B cell (primary cell): ENCODE measurements at regions not wholly inside any gene's neighbourhood (a gene's known extent, or its start where the extent isn't known, plus 50 kb on each side); places are given as distances from the start of the nearest gene placed in this dataset.

Experiments used
- ATAC-seq: fragments of 200-7000 bp; cut with Tn5 transposase; one replicate; pipeline ENCODE4 v1.10.0; 2021; ENCODE audit warnings: low read depth, mild to moderate bottlenecking, moderate number of reproducible peaks, moderate library complexity
- CTCF ChIA-PET: fragments of 350-600 bp; sonication (Branson Sonifier 250); formaldehyde crosslinking; loops from one replicate; lab custom pipeline; 2021; ENCODE audit warnings: antibody characterized with exemption, inconsistent platforms; lab: Charles Lee
- POLR2A ChIA-PET: fragments of 350-600 bp; sonication (Branson Sonifier 250); formaldehyde crosslinking; loops from one replicate; lab custom pipeline; 2021; ENCODE audit warnings: antibody characterized with exemption; lab: Charles Lee
- DNase-seq: peaks from one replicate; pipeline ENCODE4 v3.0.0; 2013
- H2AFZ ChIP-seq: 2 replicates; pipeline ENCODE4 v1.6.1; 2012; ENCODE audit warnings: mild to moderate bottlenecking, low read depth, low read length; ENCODE audit not compliant: insufficient read depth, poor library complexity, severe bottlenecking
- H3K27ac ChIP-seq, 2 donors: 1 replicate in 1 of 2; 2 replicates in 1 of 2; pipeline ENCODE4 v1.5.1; 2012 to 2013; ENCODE audit warnings: low read length in 2 of 2, mild to moderate bottlenecking in 2 of 2, moderate library complexity in 1 of 2
- H3K27me3 ChIP-seq, 4 experiments: fragments of 200-600 bp in 1 of 4; sonication (generic) in 1 of 4; replicated peaks in 1 of 4; 1 replicate in 2 of 4; 2 replicates in 2 of 4; pipeline versions ENCODE4 v1.6.1 to v1.7.0; 2013 to 2016; ENCODE audit warnings: low read length in 3 of 4, mild to moderate bottlenecking in 2 of 4, mixed read lengths in 1 of 4, moderate library complexity in 1 of 4; ENCODE audit not compliant: insufficient read depth in 4 of 4, control insufficient read depth in 3 of 4; ENCODE audit errors: control extremely low read depth in 1 of 4
- H3K36me3 ChIP-seq, 2 experiments: replicated peaks in 1 of 2; 1 replicate in 1 of 2; 2 replicates in 1 of 2; pipeline versions ENCODE4 v1.6.1 to v1.7.1; 2013; ENCODE audit warnings: low read length in 1 of 2; ENCODE audit not compliant: insufficient read depth in 2 of 2, control insufficient read depth in 1 of 2; ENCODE audit errors: control extremely low read depth in 1 of 2, extremely low read depth in 1 of 2
- H3K4me1 ChIP-seq, 2 donors: fragments of 200-600 bp in 1 of 2; sonication (generic) in 1 of 2; 1 replicate in 1 of 2; 2 replicates in 1 of 2; pipeline versions ENCODE4 v1.5.1 to v1.6.1; 2013 to 2017; ENCODE audit warnings: low read length in 2 of 2; ENCODE audit not compliant: control insufficient read depth in 2 of 2, insufficient read depth in 2 of 2
- H3K4me2 ChIP-seq: replicated peaks from 2 replicates; pipeline ENCODE3; 2012; ENCODE audit warnings: mild to moderate bottlenecking, low read depth, low read length; ENCODE audit not compliant: poor library complexity, severe bottlenecking
- H3K4me3 ChIP-seq, 5 experiments: fragments of 200-600 bp in 1 of 5; sonication (generic) in 1 of 5; 1 replicate in 3 of 5; 2 replicates in 2 of 5; pipeline versions ENCODE4 v1.5.1 to v1.7.0; 2011 to 2016; ENCODE audit warnings: low read length in 4 of 5, mild to moderate bottlenecking in 4 of 5, low read depth in 2 of 5, control low read depth in 1 of 5, moderate library complexity in 1 of 5; ENCODE audit not compliant: insufficient read depth in 1 of 5; ENCODE audit errors: control extremely low read depth in 1 of 5, extremely low read depth in 1 of 5
- H3K79me2 ChIP-seq: fragments of 200-600 bp; sonication (generic); one replicate; pipeline ENCODE4 v1.6.0; 2016; ENCODE audit warnings: low read length; ENCODE audit not compliant: control insufficient read depth, insufficient read depth
- H3K9ac ChIP-seq: fragments of 200-600 bp; sonication (generic); 2 replicates; pipeline ENCODE4 v1.6.1; 2017; ENCODE audit warnings: mild to moderate bottlenecking, low read length, moderate library complexity
- H3K9me3 ChIP-seq, 3 donors: one replicate each; pipeline versions ENCODE4 v1.6.1 to v1.7.1; 2013; ENCODE audit warnings: low read length in 2 of 3; ENCODE audit not compliant: control insufficient read depth in 2 of 3, insufficient read depth in 1 of 3; ENCODE audit errors: control extremely low read depth in 1 of 3
- H4K20me1 ChIP-seq: 2 replicates; pipeline ENCODE4 v1.6.0; 2012; ENCODE audit warnings: mild to moderate bottlenecking, low read length; ENCODE audit not compliant: insufficient read depth, control insufficient read depth, poor library complexity, severe bottlenecking
- H3K27ac Mint-ChIP-seq: one replicate; pipeline ENCODE4 v1.8.0; 2021; ENCODE audit warnings: mixed read lengths
- H3K27me3 Mint-ChIP-seq: one replicate; pipeline ENCODE4 v1.8.0; 2021; ENCODE audit warnings: mixed read lengths
- H3K4me1 Mint-ChIP-seq: one replicate; pipeline ENCODE4 v1.8.0; 2021; ENCODE audit warnings: mixed read lengths
- H3K4me3 Mint-ChIP-seq: one replicate; pipeline ENCODE4 v1.8.0; 2021; ENCODE audit warnings: mixed read lengths
- H3K9me3 Mint-ChIP-seq: one replicate; pipeline ENCODE4 v1.8.0; 2022; ENCODE audit warnings: mixed read lengths; ENCODE audit not compliant: insufficient read depth
- EZH2 ChIP-seq: IDR thresholded peaks from 2 replicates; pipeline ENCODE4 v1.6.1; 2012; ENCODE audit warnings: borderline replicate concordance, low read depth, mild to moderate bottlenecking, moderate library complexity, low read length; ENCODE audit not compliant: insufficient read depth, poor library complexity, severe bottlenecking
- WGBS: methylation state at CpG from one replicate; pipeline ENCODE4 v1.1.5; 2013; ENCODE audit warnings: missing lambda C conversion rate; ENCODE audit not compliant: insufficient coverage; 5-methylcytosine and 5-hydroxymethylcytosine counted together
- intact Hi-C: fragments of 100-400 bp; cut with micrococcal nuclease; formaldehyde crosslinking; loops from one replicate; pipeline ENCODE4 v1.10.0; 2022
- TF ChIP-seq, protein P1 (sequence below): fragments of 200-600 bp; IDR thresholded peaks from one replicate; pipeline ENCODE4 v1.8.0; 2022; ENCODE audit warnings: antibody characterized with exemption, mild to moderate bottlenecking

DNA sequence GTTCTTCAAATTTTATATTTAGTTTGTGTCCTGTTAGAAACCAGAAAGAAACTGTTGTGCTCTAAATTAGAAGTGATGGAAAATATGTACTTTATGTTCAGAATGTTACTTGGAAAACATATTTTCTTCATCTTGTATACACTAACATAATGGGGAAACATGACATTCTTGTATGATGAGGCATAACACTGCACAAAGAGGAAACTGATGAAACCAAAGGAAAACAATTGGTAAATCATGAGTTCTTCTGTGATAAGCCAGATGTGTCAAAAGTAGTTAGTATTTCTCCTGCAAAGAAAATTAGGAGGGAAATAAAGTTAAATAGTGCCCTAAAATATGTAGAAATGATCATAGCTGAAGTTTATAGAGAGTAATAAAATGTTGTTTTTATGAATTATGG, 111.1 kb upstream of the FBN2 start:
- Mint-ChIP-seq H3K27me3 (no peaks in the 10 kb centered on the region), H3K27ac (no peak overlapping the region), H3K9me3 (no peaks in the 10 kb centered on the region), H3K4me3 (no peak overlapping the region), H3K4me1 (no peaks in the 10 kb centered on the region)
- TF ChIP-seq, protein P1, sequence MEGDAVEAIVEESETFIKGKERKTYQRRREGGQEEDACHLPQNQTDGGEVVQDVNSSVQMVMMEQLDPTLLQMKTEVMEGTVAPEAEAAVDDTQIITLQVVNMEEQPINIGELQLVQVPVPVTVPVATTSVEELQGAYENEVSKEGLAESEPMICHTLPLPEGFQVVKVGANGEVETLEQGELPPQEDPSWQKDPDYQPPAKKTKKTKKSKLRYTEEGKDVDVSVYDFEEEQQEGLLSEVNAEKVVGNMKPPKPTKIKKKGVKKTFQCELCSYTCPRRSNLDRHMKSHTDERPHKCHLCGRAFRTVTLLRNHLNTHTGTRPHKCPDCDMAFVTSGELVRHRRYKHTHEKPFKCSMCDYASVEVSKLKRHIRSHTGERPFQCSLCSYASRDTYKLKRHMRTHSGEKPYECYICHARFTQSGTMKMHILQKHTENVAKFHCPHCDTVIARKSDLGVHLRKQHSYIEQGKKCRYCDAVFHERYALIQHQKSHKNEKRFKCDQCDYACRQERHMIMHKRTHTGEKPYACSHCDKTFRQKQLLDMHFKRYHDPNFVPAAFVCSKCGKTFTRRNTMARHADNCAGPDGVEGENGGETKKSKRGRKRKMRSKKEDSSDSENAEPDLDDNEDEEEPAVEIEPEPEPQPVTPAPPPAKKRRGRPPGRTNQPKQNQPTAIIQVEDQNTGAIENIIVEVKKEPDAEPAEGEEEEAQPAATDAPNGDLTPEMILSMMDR: no peak
- TF ChIP-seq EZH2: no peak
- no peaks in the 10 kb centered on the region for H4K20me1 ChIP-seq
- no peak overlapping the region for H3K4me3 ChIP-seq
- no peak overlapping the region for H3K4me2 ChIP-seq
- ATAC-seq (no peak), DNase-seq (no peak)
- POLR2A ChIA-PET: no interaction called here
- H3K27me3 ChIP-seq: no peaks in the 10 kb centered on the region
- intact Hi-C loops: no loop called here
- no peak overlapping the region for H3K27ac ChIP-seq
- H3K79me2 ChIP-seq: no peaks in the 10 kb centered on the region
- no peaks in the 10 kb centered on the region for H3K36me3 ChIP-seq
- H3K9me3 ChIP-seq: no peaks in the 10 kb centered on the region
- H2AFZ ChIP-seq: no peak overlapping the region
- CTCF ChIA-PET: no interaction called here
- no peaks in the 10 kb centered on the region for H3K4me1 ChIP-seq
- H3K9ac ChIP-seq: no peak overlapping the region

DNA sequence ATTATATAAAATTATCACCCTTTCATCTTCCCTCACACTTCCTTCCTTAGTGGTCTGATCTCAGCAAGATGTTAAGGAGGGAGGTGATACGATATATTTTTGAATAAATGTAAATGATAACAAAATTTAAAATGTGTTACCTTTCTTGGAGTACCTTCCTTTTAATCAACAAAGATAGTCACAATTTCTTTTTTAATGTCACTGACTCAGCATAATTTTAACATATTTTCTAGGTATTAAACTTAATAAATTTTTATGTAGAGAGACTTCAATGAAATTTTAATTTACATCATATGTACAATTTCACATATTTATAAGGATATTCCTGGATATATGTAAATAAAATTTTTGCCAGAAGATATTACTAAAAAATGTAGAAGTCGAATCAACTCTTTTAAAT, 125.0 kb upstream of the FBN2 start:
- DNase-seq (no peak), ATAC-seq (no peak)
- CTCF ChIA-PET: no interaction called here
- no peak for TF ChIP-seq EZH2
- TF ChIP-seq, protein P1: no peak
- no peak overlapping the region for H3K9ac ChIP-seq
- Mint-ChIP-seq H3K27ac (no peak overlapping the region), H3K4me1 (no peaks in the 10 kb centered on the region), H3K9me3 (no peaks in the 10 kb centered on the region), H3K27me3 (no peaks in the 10 kb centered on the region), H3K4me3 (no peak overlapping the region)
- POLR2A ChIA-PET: no interaction called here
- no peak overlapping the region for H3K4me3 ChIP-seq
- H2AFZ ChIP-seq: no peak overlapping the region
- no peaks in the 10 kb centered on the region for H4K20me1 ChIP-seq
- H3K27me3 ChIP-seq: no peaks in the 10 kb centered on the region
- H3K27ac ChIP-seq: no peak overlapping the region
- no peaks in the 10 kb centered on the region for H3K79me2 ChIP-seq
- no peaks in the 10 kb centered on the region for H3K36me3 ChIP-seq
- intact Hi-C loops: no loop called here
- no peaks in the 10 kb centered on the region for H3K4me1 ChIP-seq
- H3K9me3 ChIP-seq: no peaks in the 10 kb centered on the region
- no peak overlapping the region for H3K4me2 ChIP-seq
- no CpG with 5 or more reads among the region's 2 CpGs for WGBS
